Esophagus squamous epithelium (tissue), 5 donors: ENCODE measurements at regions not wholly inside any gene's neighbourhood (a gene's known extent, or its start where the extent isn't known, plus 50 kb on each side); places are given as distances from the start of the nearest gene placed in this dataset.
A peak's percentile ranks its signal among the peaks of the same experiment; 100 is the strongest.
"Not testable (repeated sequence)": the region's sequence is repeated elsewhere in the genome, so short reads cannot be mapped to it uniquely, and the experiment has no call there.

Experiments used
- DNase-seq: peaks from one replicate; lab custom pipeline; 2025; lab: John Stamatoyannopoulos, UW
- H3K27ac ChIP-seq, 4 donors: fragments of 200-600 bp; sonication (generic); one replicate each; pipeline ENCODE4 v1.5.1; 2016 to 2019; ENCODE audit warnings: mild to moderate bottlenecking in 1 of 4
- H3K27me3 ChIP-seq, 4 donors: fragments of 200-600 bp; sonication (generic); 1 replicate in 3 of 4; 2 replicates in 1 of 4; pipeline versions ENCODE4 v1.5.1 to v1.6.0; 2017 to 2021; ENCODE audit warnings: antibody characterized with exemption in 1 of 4
- H3K36me3 ChIP-seq, 3 donors: fragments of 200-600 bp; sonication (generic); one replicate each; pipeline ENCODE4 v1.5.1; 2016 to 2019
- H3K4me1 ChIP-seq, 3 donors: fragments of 200-600 bp; sonication (generic); one replicate each; pipeline ENCODE4 v1.5.1; 2017 to 2019
- H3K4me3 ChIP-seq, 4 donors: fragments of 200-600 bp; sonication (generic); 1 replicate in 3 of 4; 2 replicates in 1 of 4; pipeline ENCODE4 v1.5.1; 2016 to 2019; ENCODE audit warnings: mild to moderate bottlenecking in 2 of 4, moderate library complexity in 1 of 4
- H3K9me3 ChIP-seq, 3 donors: fragments of 200-600 bp; sonication (generic); one replicate each; pipeline ENCODE4 v1.5.1; 2016 to 2019
- CTCF ChIP-seq, 6 experiments: fragments of 450-650 bp in 4 of 6; fragments of 200-600 bp in 2 of 6; sonication (generic) in 2 of 6; IDR thresholded peaks; one replicate each; pipeline ENCODE4 v1.5.1; 2016 to 2019; ENCODE audit warnings: antibody characterized with exemption in 6 of 6, mild to moderate bottlenecking in 4 of 6, moderate library complexity in 4 of 6
- WGBS, 2 donors: methylation state at CpG; one replicate each; pipeline ENCODE4 v1.1.5; 2018; 5-methylcytosine and 5-hydroxymethylcytosine counted together
- intact Hi-C: fragments of 100-400 bp; cut with DNase I; formaldehyde crosslinking; loops from one replicate; pipeline ENCODE4 v1.15.0; 2022
- small RNA-seq, 4 donors: library from RNA; depleted of rRNA; stranded (forward); fragments of <200 nt; gene quantifications; one replicate each; pipeline ENCODE3, GENCODE V24; 2016
- donor health status: DM: yes; HTN: yes; CAD: no.

GRCh38 chr1:223907943-223908587, 62.3 kb upstream of the TP53BP2 start:
- peak in 3 of 6 experiments; percentile 7 to 33 (median 27) for TF ChIP-seq CTCF (IDR thresholded peaks at IDR 0.05)

GRCh38 chr1:223903221-223903620, 57.5 kb upstream of the TP53BP2 start:
- H3K4me3 ChIP-seq, intact Hi-C loops, H3K9me3 ChIP-seq, DNase-seq, H3K27me3 ChIP-seq, H3K4me1 ChIP-seq, H3K36me3 ChIP-seq, H3K27ac ChIP-seq: not testable (repeated sequence)
- no CpG with 5 or more reads among the region's 1 CpG for WGBS, 2 donors

More at GRCh38 chr1:223907943-223908587, 62.3 kb upstream of the TP53BP2 start:
- DNase-seq, H3K9me3 ChIP-seq, H3K36me3 ChIP-seq, H3K4me1 ChIP-seq, intact Hi-C loops, H3K4me3 ChIP-seq, H3K27me3 ChIP-seq, H3K27ac ChIP-seq: not testable (repeated sequence)
- WGBS, 2 donors: 0% methylated on average over 1 of the region's 4 CpGs; no CpG with 5 or more reads in 1 of the 2 donors

- H3K36me3 ChIP-seq, H3K4me3 ChIP-seq, H3K9me3 ChIP-seq, H3K4me1 ChIP-seq, DNase-seq, intact Hi-C loops, H3K27ac ChIP-seq, H3K27me3 ChIP-seq: not testable (repeated sequence)
- whole genome bisulfite sequencing, 2 donors: 21 to 41% methylated on average over 6 of the region's 6 CpGs
Measured at GRCh38 chr1:223899775-223900174, 54.0 kb upstream of the TP53BP2 start.

GRCh38 chr1:223897097-223897496, 51.4 kb upstream of the TP53BP2 start:
- H3K36me3 ChIP-seq, intact Hi-C loops, DNase-seq, H3K9me3 ChIP-seq, H3K4me1 ChIP-seq, H3K27me3 ChIP-seq, H3K4me3 ChIP-seq, H3K27ac ChIP-seq: not testable (repeated sequence)
- WGBS, 2 donors: no CpG with 5 or more reads among the region's 4 CpGs

GRCh38 chr1:223895950-223896349, 50.2 kb upstream of the TP53BP2 start:
- intact Hi-C loops, DNase-seq, H3K4me1 ChIP-seq, H3K27me3 ChIP-seq, H3K27ac ChIP-seq, H3K4me3 ChIP-seq, H3K36me3 ChIP-seq, H3K9me3 ChIP-seq: not testable (repeated sequence)
- 40 to 76% methylated on average over 1 to 3 of the region's 7 CpGs for WGBS, 2 donors

Small RNA genes in the stretch of these regions (small RNA-seq; reads per million reads assigned to genes)
- gene RNU6-1319P: 0 reads per million in 4 donors
